GM12878 (cell line): ENCODE measurements at regions not wholly inside any gene's neighbourhood (a gene's known extent, or its start where the extent isn't known, plus 50 kb on each side); places are given as distances from the start of the nearest gene placed in this dataset.

ENCODE experiments used
- ATAC-seq: fragments of 200-7000 bp; cut with Tn5 transposase; 3 replicates; pipeline ENCODE4 v1.9.1; 2020; ENCODE audit warnings: mild to moderate bottlenecking, moderate library complexity
- BruUV-seq: library from RNA; stranded (reverse); fragments of 400-500 nt; replicated peaks from 2 replicates; lab custom pipeline; 2021; lab: Mats Ljungman, UMichigan
- CTCF ChIA-PET: fragments of 300-600 bp; sonication (Branson Sonifier 250); formaldehyde crosslinking; extraction: SDS; loops from one replicate; lab custom pipeline; 2021; ENCODE audit warnings: inconsistent platforms; lab: Yijun Ruan, JAX
- POLR2A ChIA-PET: fragments of 350-600 bp; formaldehyde crosslinking; extraction: SDS; loops from one replicate; lab custom pipeline; 2021; ENCODE audit warnings: inconsistent platforms; lab: Charles Lee
- RAD21 ChIA-PET: fragments of 300-600 bp; sonication (Branson Sonifier 250); formaldehyde crosslinking; loops from one replicate; lab custom pipeline; 2023; ENCODE audit warnings: antibody characterized with exemption; ENCODE audit not compliant: unreplicated experiment; lab: Charles Lee
- SMC1A ChIA-PET: fragments of 300-600 bp; sonication (Branson Sonifier 250); formaldehyde crosslinking; loops from one replicate; lab custom pipeline; 2023; ENCODE audit not compliant: unreplicated experiment, uncharacterized antibody; lab: Charles Lee
- DNase-seq: peaks from one replicate; pipeline ENCODE4 v3.0.0-alpha.2; 2011; ENCODE audit warnings: low read depth, low spot score
- FAIRE-seq: peaks from 3 replicates; lab custom pipeline; 2011; peaks lifted over from hg19 to GRCh38; lab: Jason Lieb, UNC
- H2AFZ ChIP-seq: 2 replicates; pipeline ENCODE4 v1.6.0; 2011; ENCODE audit warnings: low read depth, low read length, control low read depth; ENCODE audit not compliant: control insufficient read depth
- H3K27ac ChIP-seq: 2 replicates; pipeline ENCODE4 v1.5.1; 2011; ENCODE audit warnings: control low read depth; ENCODE audit not compliant: control insufficient read depth, insufficient read depth
- H3K27me3 ChIP-seq, 2 experiments: replicated peaks in 1 of 2; 2 replicates each; pipeline versions ENCODE4 v1.6.0 to v1.6.1; 2011; ENCODE audit warnings: low read length in 1 of 2; ENCODE audit not compliant: control insufficient read depth in 2 of 2, insufficient read depth in 2 of 2
- H3K36me3 ChIP-seq, 2 experiments: 2 replicates each; pipeline ENCODE4 v1.5.1; 2011; ENCODE audit warnings: low read length in 1 of 2; ENCODE audit not compliant: control insufficient read depth in 2 of 2, insufficient read depth in 2 of 2
- H3K4me1 ChIP-seq: 2 replicates; pipeline ENCODE4 v1.6.1; 2011; ENCODE audit warnings: mild to moderate bottlenecking, low read length, moderate library complexity, mixed read lengths; ENCODE audit not compliant: control insufficient read depth, insufficient read depth
- H3K4me2 ChIP-seq: 2 replicates; pipeline ENCODE4 v1.6.0; 2011; ENCODE audit warnings: control low read depth; ENCODE audit not compliant: control insufficient read depth, insufficient read depth
- H3K4me3 ChIP-seq: fragments of 200-600 bp; sonication (generic); 2 replicates; pipeline ENCODE4 v1.5.1; 2016
- H3K79me2 ChIP-seq: 2 replicates; pipeline ENCODE4 v1.6.0; 2011; ENCODE audit warnings: low read length; ENCODE audit not compliant: control insufficient read depth, insufficient read depth
- H3K9ac ChIP-seq: 2 replicates; pipeline ENCODE4 v1.8.0; 2011; ENCODE audit warnings: low read length, control low read depth, mixed read lengths; ENCODE audit not compliant: control insufficient read depth, insufficient read depth
- H3K9me3 ChIP-seq: replicated peaks from 3 replicates; pipeline ENCODE4 v1.5.1; 2011; ENCODE audit warnings: mild to moderate bottlenecking, low read length; ENCODE audit not compliant: control insufficient read depth, insufficient read depth
- H4K20me1 ChIP-seq: 2 replicates; pipeline ENCODE4 v1.6.0; 2011; ENCODE audit not compliant: control insufficient read depth, insufficient read depth
- BCLAF1 ChIP-seq: fragments of 450-650 bp; IDR thresholded peaks from 2 replicates; pipeline ENCODE4 v1.6.1; 2017; ENCODE audit warnings: antibody characterized with exemption, mild to moderate bottlenecking, moderate library complexity
- CHD2 ChIP-seq: IDR thresholded peaks from 2 replicates; pipeline ENCODE4 v1.6.1; 2011; ENCODE audit warnings: low read depth, low read length, improper control_type of control experiment, borderline replicate concordance
- IKZF2 ChIP-seq, 2 experiments: fragments of 450-650 bp; IDR thresholded peaks; 2 replicates each; pipeline ENCODE4 v1.6.1; 2017; ENCODE audit warnings: mild to moderate bottlenecking in 2 of 2, moderate library complexity in 2 of 2
- KAT2A ChIP-seq: conservative IDR thresholded peaks from 2 replicates; pipeline ENCODE4 v1.6.1; 2011; ENCODE audit warnings: low read depth, low read length; ENCODE audit not compliant: control insufficient read depth
- NFIC ChIP-seq: IDR thresholded peaks from 2 replicates; pipeline ENCODE4 v1.6.1; 2012; ENCODE audit warnings: low read depth, mild to moderate bottlenecking, inconsistent platforms, low read length, moderate library complexity
- PAX8 ChIP-seq: fragments of 450-650 bp; IDR thresholded peaks from 2 replicates; pipeline ENCODE4 v1.6.1; 2017; ENCODE audit warnings: mild to moderate bottlenecking, moderate library complexity
- POU2F2 ChIP-seq: IDR thresholded peaks from 3 replicates; pipeline ENCODE4 v1.6.1; 2011; ENCODE audit warnings: low read depth, mild to moderate bottlenecking, low read length, borderline replicate concordance
- SP1 ChIP-seq: IDR thresholded peaks from one replicate; pipeline ENCODE4 v1.6.1; 2011; ENCODE audit warnings: low read depth, low read length
- SPI1 ChIP-seq: IDR thresholded peaks from 2 replicates; pipeline ENCODE4 v1.6.1; 2011; ENCODE audit warnings: low read depth, mild to moderate bottlenecking, low read length, moderate library complexity, borderline replicate concordance; ENCODE audit not compliant: insufficient read depth
- SREBF1 ChIP-seq: IDR thresholded peaks from 2 replicates; pipeline ENCODE4 v1.6.1; 2012; ENCODE audit warnings: mild to moderate bottlenecking, low read length
- SRF ChIP-seq, 2 experiments: IDR thresholded peaks; 2 replicates each; pipeline ENCODE4 v1.6.1; 2011; ENCODE audit warnings: low read depth in 2 of 2, low read length in 2 of 2, mild to moderate bottlenecking in 1 of 2, moderate library complexity in 1 of 2
- TARDBP ChIP-seq: IDR thresholded peaks from 2 replicates; pipeline ENCODE4 v1.6.1; 2016; ENCODE audit warnings: borderline replicate concordance
- in situ Hi-C: fragments of 300-500 bp; cut with MboI; formaldehyde crosslinking; loops from 9 replicates; pipeline ENCODE4 v1.14.3; 2018; ENCODE audit warnings: mixed read lengths
- intact Hi-C: fragments of 100-400 bp; cut with micrococcal nuclease; formaldehyde crosslinking; loops from one replicate; pipeline ENCODE4 v1.14.2; 2022; ENCODE audit not compliant: unreplicated experiment
- TF ChIP-seq, protein P1 (sequence below): IDR thresholded peaks from 2 replicates; pipeline ENCODE4 v1.6.1; 2012; ENCODE audit warnings: low read length, inconsistent platforms
- TF ChIP-seq, protein P2 (sequence below): fragments of 450-650 bp; IDR thresholded peaks from 2 replicates; pipeline ENCODE4 v1.6.1; 2018; ENCODE audit warnings: mild to moderate bottlenecking, low read depth, moderate library complexity; ENCODE audit not compliant: partially characterized antibody

DNA sequence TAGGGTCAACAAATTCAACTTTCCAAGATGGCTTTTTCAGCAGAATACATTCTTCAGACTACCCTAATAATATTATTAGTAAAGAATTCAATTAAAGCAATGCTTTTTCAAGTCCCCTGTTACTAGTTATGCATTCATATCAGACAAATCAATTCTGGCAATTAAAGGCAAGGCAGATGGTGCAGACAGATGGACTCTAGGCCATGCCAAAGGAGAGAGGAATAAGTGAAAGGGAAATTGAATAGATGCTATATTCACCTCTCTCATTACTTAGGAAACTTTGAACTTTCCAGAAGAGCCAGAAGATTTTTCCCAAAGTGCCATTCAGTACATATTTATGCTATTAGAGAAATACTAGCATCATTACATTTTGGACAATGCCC, 487.7 kb upstream of the RASGRP1 start:
- Histone ChIP-seq H3K27me3 (no peaks in the 10 kb centered on the region), H2AFZ (no peak overlapping the region), H3K4me2 (no peak overlapping the region), H3K79me2 (no peaks in the 10 kb centered on the region), H3K9me3 (no peaks in the 10 kb centered on the region), H3K4me3 (no peak overlapping the region), H4K20me1 (no peaks in the 10 kb centered on the region)
- no TSS peak for BruUV-seq
- ATAC-seq (no peak), FAIRE-seq (no peak), DNase-seq (no peak)
- ChIA-PET POLR2A (no interaction called here), RAD21 (no interaction called here), CTCF (no interaction called here), SMC1A (no interaction called here)
- intact Hi-C loops: no loop called here
- in situ Hi-C loops: no loop called here
- TF ChIP-seq SREBF1 (no peak), SPI1 (no peak)
- TF ChIP-seq, protein P1, sequence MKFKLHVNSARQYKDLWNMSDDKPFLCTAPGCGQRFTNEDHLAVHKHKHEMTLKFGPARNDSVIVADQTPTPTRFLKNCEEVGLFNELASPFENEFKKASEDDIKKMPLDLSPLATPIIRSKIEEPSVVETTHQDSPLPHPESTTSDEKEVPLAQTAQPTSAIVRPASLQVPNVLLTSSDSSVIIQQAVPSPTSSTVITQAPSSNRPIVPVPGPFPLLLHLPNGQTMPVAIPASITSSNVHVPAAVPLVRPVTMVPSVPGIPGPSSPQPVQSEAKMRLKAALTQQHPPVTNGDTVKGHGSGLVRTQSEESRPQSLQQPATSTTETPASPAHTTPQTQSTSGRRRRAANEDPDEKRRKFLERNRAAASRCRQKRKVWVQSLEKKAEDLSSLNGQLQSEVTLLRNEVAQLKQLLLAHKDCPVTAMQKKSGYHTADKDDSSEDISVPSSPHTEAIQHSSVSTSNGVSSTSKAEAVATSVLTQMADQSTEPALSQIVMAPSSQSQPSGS: no peak
- TF ChIP-seq, all 136 proteins: peak for 0
- H3K9ac ChIP-seq: no peak overlapping the region
- H3K36me3 ChIP-seq: no peaks in the 10 kb centered on the region
- no peaks in the 10 kb centered on the region for H3K4me1 ChIP-seq
- no peak overlapping the region for H3K27ac ChIP-seq

DNA sequence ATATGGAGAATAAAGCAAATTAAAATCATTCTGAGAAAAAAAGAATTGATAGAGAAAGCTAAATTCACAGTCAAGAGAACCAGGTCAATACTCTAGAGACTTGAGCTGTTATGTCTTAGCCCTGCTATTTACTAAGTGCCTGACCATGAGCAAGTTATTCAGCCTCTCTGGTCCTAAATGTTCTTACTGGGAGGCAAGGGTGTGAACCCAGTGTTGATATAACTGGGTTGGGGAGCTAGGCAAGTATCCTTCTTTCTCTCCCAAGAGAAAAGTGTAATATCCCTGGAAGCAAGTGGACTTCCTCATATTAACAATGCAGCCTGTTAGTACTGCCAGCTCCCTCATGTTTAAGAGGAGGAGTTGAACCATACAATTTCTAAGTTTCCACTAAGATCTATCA, 488.9 kb upstream of the RASGRP1 start:
- SMC1A ChIA-PET: no interaction called here
- TF ChIP-seq SRF (IDR thresholded peaks at IDR 0.05; ENCODE audit: low read depth in 2 of 2, low read length in 2 of 2) (no peak), TARDBP (no peak), KAT2A (no peak), CHD2 (no peak), BCLAF1 (no peak), POU2F2 (no peak), IKZF2 (IDR thresholded peaks at IDR 0.05) (no peak), NFIC (no peak), PAX8 (no peak), SP1 (no peak)
- TF ChIP-seq, protein P2, sequence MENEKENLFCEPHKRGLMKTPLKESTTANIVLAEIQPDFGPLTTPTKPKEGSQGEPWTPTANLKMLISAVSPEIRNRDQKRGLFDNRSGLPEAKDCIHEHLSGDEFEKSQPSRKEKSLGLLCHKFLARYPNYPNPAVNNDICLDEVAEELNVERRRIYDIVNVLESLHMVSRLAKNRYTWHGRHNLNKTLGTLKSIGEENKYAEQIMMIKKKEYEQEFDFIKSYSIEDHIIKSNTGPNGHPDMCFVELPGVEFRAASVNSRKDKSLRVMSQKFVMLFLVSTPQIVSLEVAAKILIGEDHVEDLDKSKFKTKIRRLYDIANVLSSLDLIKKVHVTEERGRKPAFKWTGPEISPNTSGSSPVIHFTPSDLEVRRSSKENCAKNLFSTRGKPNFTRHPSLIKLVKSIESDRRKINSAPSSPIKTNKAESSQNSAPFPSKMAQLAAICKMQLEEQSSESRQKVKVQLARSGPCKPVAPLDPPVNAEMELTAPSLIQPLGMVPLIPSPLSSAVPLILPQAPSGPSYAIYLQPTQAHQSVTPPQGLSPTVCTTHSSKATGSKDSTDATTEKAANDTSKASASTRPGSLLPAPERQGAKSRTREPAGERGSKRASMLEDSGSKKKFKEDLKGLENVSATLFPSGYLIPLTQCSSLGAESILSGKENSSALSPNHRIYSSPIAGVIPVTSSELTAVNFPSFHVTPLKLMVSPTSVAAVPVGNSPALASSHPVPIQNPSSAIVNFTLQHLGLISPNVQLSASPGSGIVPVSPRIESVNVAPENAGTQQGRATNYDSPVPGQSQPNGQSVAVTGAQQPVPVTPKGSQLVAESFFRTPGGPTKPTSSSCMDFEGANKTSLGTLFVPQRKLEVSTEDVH: no peak

More for the DNA sequence above, 488.9 kb upstream of the RASGRP1 start:
- ChIA-PET CTCF (no interaction called here), POLR2A (no interaction called here), RAD21 (no interaction called here)
- ATAC-seq: no peak
- Histone ChIP-seq H2AFZ (no peak overlapping the region), H3K9me3 (no peaks in the 10 kb centered on the region), H3K4me1 (no peaks in the 10 kb centered on the region), H3K4me3 (no peak overlapping the region), H3K36me3 (no peaks in the 10 kb centered on the region), H4K20me1 (no peaks in the 10 kb centered on the region), H3K27me3 (no peaks in the 10 kb centered on the region), H3K4me2 (no peak overlapping the region), H3K27ac (no peak overlapping the region), H3K79me2 (no peaks in the 10 kb centered on the region), H3K9ac (no peak overlapping the region)
- in situ Hi-C loops: no loop called here
- DNase-seq: no peak
- no TSS peak for BruUV-seq
- intact Hi-C loops: no loop called here
- no peak for FAIRE-seq
